Epidermal melanocyte (primary cell): ENCODE measurements at regions not wholly inside any gene's neighbourhood (a gene's known extent, or its start where the extent isn't known, plus 50 kb on each side); places are given as distances from the start of the nearest gene placed in this dataset.

Source experiments
- DNase-seq: peaks from one replicate; pipeline ENCODE4 v3.0.0; 2011; ENCODE audit warnings: low spot score; ENCODE audit not compliant: insufficient read length

- DNase-seq = no peak
Measured at GRCh38 chr11:105553025-105553424, 56.8 kb upstream of the GRIA4 start.

GRCh38 chr11:105548359-105548758 lies 61.5 kb upstream of the GRIA4 start:
- no peak for DNase-seq

GRCh38 chr11:105538588-105538987 lies 71.3 kb upstream of the GRIA4 start:
- DNase-seq = no peak

- DNase-seq = no peak
Measured at GRCh38 chr11:105537531-105537930, 72.3 kb upstream of the GRIA4 start.

- DNase-seq = peak; percentile 42
Measured at GRCh38 chr11:105524286-105524685, 85.6 kb upstream of the GRIA4 start.

GRCh38 chr11:105520706-105521345 lies 89.0 kb upstream of the GRIA4 start:
- no peak for DNase-seq

GRCh38 chr11:105507496-105508254 lies 102.2 kb upstream of the GRIA4 start:
- DNase-seq = no peak

- no peak for DNase-seq
Measured at GRCh38 chr11:105492010-105492409, 117.9 kb upstream of the GRIA4 start.

GRCh38 chr11:105491394-105491793 lies 118.5 kb upstream of the GRIA4 start:
- no peak for DNase-seq

GRCh38 chr11:105490333-105490732 lies 119.5 kb upstream of the GRIA4 start:
- no peak for DNase-seq

GRCh38 chr11:105489446-105489845 lies 120.4 kb upstream of the GRIA4 start:
- DNase-seq = no peak

- DNase-seq = no peak
Measured at GRCh38 chr11:105486929-105487328, 122.9 kb upstream of the GRIA4 start.

GRCh38 chr11:105469931-105470330 lies 139.9 kb upstream of the GRIA4 start:
- no peak for DNase-seq

GRCh38 chr11:105468154-105468553 lies 141.7 kb upstream of the GRIA4 start:
- no peak for DNase-seq

GRCh38 chr11:105466582-105467228 lies 143.2 kb upstream of the GRIA4 start:
- peak; percentile 19 for DNase-seq

- DNase-seq = no peak
Measured at GRCh38 chr11:105458071-105458470, 151.8 kb upstream of the GRIA4 start.

- no peak for DNase-seq
Measured at GRCh38 chr11:105456950-105457349, 152.9 kb upstream of the GRIA4 start.

- no peak for DNase-seq
Measured at GRCh38 chr11:105449100-105449734, 160.7 kb upstream of the GRIA4 start.

- DNase-seq = no peak
Measured at GRCh38 chr11:105448703-105449079, 161.2 kb upstream of the GRIA4 start.

GRCh38 chr11:105447936-105448702 lies 161.8 kb upstream of the GRIA4 start:
- no peak for DNase-seq

GRCh38 chr11:105443623-105444022 lies 166.2 kb upstream of the GRIA4 start:
- no peak for DNase-seq
